ENCODE measurements at regions not wholly inside any gene's neighbourhood (a gene's known extent, or its start where the extent isn't known, plus 50 kb on each side); places are given as distances from the start of the nearest gene placed in this dataset.

GRCh38 chr3:99482191-99482590 is 156.2 kb upstream of the COL8A1 start:
- TF ChIP-seq CTCF (IDR thresholded peaks at IDR 0.05; ENCODE audit: poor library complexity, severe bottlenecking) (no peak), SMC3 (conservative IDR thresholded peaks at IDR 0.05; ENCODE audit: poor library complexity) (no peak), POLR2AphosphoS5 (IDR thresholded peaks at IDR 0.05) (no peak), TAF1 (IDR thresholded peaks at IDR 0.05; ENCODE audit: low read depth) (no peak), REST (IDR thresholded peaks at IDR 0.05; ENCODE audit: borderline replicate concordance) (no peak), EZH2 (IDR thresholded peaks at IDR 0.05; ENCODE audit: borderline replicate concordance, insufficient read depth, low read length, poor library complexity, severe bottlenecking) (no peak), RAD21 (conservative IDR thresholded peaks at IDR 0.05) (no peak)

All from neural cell (in vitro differentiated cells).